ENCODE measurements at regions not wholly inside any gene's neighbourhood (a gene's known extent, or its start where the extent isn't known, plus 50 kb on each side); places are given as distances from the start of the nearest gene placed in this dataset.

DNA sequence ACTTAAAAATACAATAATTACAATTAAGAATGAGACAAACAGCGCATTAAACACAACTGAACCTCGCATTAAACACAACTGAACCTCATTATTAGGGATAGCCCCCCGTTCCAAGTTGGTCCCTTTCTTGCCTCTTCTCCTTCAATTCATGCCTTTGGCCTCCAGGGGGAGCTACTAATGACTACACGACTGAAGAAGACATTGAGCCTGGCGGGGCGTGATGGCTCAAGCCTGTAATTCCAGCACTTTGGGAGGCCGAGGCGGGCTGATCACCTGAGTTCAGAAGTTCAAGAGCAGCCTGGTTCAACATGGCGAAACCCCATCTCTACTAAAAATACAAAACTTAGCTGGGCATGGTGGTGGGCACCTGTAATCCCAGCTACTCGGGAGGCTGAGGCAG lies 56.4 kb upstream of the NWD2 start:
- no peak for DNase-seq (ENCODE audit: low read depth)
